Pancreas (tissue), 10 donors: ENCODE measurements at regions not wholly inside any gene's neighbourhood (a gene's known extent, or its start where the extent isn't known, plus 50 kb on each side); places are given as distances from the start of the nearest gene placed in this dataset.

Experiments used
- ATAC-seq, 4 donors: fragments of 200-7000 bp; cut with Tn5 transposase; one replicate each; pipeline versions ENCODE4 v1.8.0 to v1.9.1; 2020; ENCODE audit warnings: mild to moderate bottlenecking in 4 of 4, moderate library complexity in 4 of 4
- DNase-seq, 6 donors: peaks; one replicate each; pipeline ENCODE4 v3.0.0-alpha.2; 2020
- FAIRE-seq: peaks from 2 replicates; lab custom pipeline; 2012; peaks lifted over from hg19 to GRCh38; lab: Jason Lieb, UNC
- H3K27ac ChIP-seq, 4 donors: fragments of 200-600 bp; sonication (generic); 1 replicate in 3 of 4; 2 replicates in 1 of 4; pipeline versions ENCODE4 v1.5.0 to v1.8.0; 2020
- H3K27me3 ChIP-seq, 4 donors: fragments of 200-600 bp; one replicate each; pipeline ENCODE4 v1.8.0; 2021
- H3K36me3 ChIP-seq, 3 donors: fragments of 200-600 bp; sonication (generic) in 1 of 3; one replicate each; pipeline versions ENCODE4 v1.5.0 to v1.8.0; 2020 to 2021
- H3K4me1 ChIP-seq, 3 donors: fragments of 200-600 bp; one replicate each; pipeline ENCODE4 v1.8.0; 2021
- H3K4me3 ChIP-seq, 4 donors: fragments of 200-600 bp; sonication (generic) in 2 of 4; one replicate each; pipeline versions ENCODE4 v1.5.0 to v1.8.0; 2020 to 2021
- H3K9me3 ChIP-seq, 4 donors: fragments of 200-600 bp; one replicate each; pipeline ENCODE4 v1.8.0; 2021
- WGBS, 2 donors: extraction: QIAGEN DNeasy Blood & Tissue Kit; methylation state at CpG; one replicate each; pipeline ENCODE4 v1.1.7; 2013; 5-methylcytosine and 5-hydroxymethylcytosine counted together
- intact Hi-C, 3 donors: fragments of 100-400 bp; cut with DNase I; formaldehyde crosslinking; loops; one replicate each; pipeline versions ENCODE4 v1.11.1 to v1.14.2; 2022
- TF ChIP-seq, protein P1 (sequence below), 4 donors: fragments of 200-600 bp; sonication (generic) in 3 of 4; IDR thresholded peaks; one replicate each; pipeline versions ENCODE4 v1.5.0 to v1.8.0; 2021; ENCODE audit warnings: antibody characterized with exemption in 4 of 4
- donor health status: healthy with polysubstance abuse.
- donor health status: DM: no; HTN: no; CAD: no; lungs with moderate emphysema.
- donor health status: DM: no; HTN: no; CAD: no.
- donor health status: control.
- donor health status: control.
- donor health status: Bipolar disorder and iron deficiency.
- donor health status: DM: yes; HTN: yes; CAD: no.
- donor health status: DM: no; HTN: no; CAD: no.
- donor health status: DM: no; HTN: no; CAD: no.
- donor health status: DM: yes; HTN: yes; CAD: no.

GRCh38 chr15:27675571-27675970 is 423.5 kb downstream of the OCA2 start:
- FAIRE-seq, result no peak

GRCh38 chr15:27674826-27675225 is 424.3 kb downstream of the OCA2 start:
- no peak for ATAC-seq
- 46 to 50% methylated on average over 10 of the region's 10 CpGs for WGBS, 2 donors
- intact Hi-C loops, result loop anchor here in 1 of 3 donors (10.0 kb wide), 1 partner anchor 60 kb away; no protein-coding TSS in a partner anchor
- no peaks in the 10 kb centered on the region for H3K4me1 ChIP-seq
- H3K27ac ChIP-seq, result no peak overlapping the region
- H3K9me3 ChIP-seq, result no peaks in the 10 kb centered on the region
- no peak for FAIRE-seq
- TF ChIP-seq, protein P1, sequence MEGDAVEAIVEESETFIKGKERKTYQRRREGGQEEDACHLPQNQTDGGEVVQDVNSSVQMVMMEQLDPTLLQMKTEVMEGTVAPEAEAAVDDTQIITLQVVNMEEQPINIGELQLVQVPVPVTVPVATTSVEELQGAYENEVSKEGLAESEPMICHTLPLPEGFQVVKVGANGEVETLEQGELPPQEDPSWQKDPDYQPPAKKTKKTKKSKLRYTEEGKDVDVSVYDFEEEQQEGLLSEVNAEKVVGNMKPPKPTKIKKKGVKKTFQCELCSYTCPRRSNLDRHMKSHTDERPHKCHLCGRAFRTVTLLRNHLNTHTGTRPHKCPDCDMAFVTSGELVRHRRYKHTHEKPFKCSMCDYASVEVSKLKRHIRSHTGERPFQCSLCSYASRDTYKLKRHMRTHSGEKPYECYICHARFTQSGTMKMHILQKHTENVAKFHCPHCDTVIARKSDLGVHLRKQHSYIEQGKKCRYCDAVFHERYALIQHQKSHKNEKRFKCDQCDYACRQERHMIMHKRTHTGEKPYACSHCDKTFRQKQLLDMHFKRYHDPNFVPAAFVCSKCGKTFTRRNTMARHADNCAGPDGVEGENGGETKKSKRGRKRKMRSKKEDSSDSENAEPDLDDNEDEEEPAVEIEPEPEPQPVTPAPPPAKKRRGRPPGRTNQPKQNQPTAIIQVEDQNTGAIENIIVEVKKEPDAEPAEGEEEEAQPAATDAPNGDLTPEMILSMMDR (IDR thresholded peaks at IDR 0.05), result no peak
- no peaks in the 10 kb centered on the region for H3K27me3 ChIP-seq
- no peak overlapping the region for H3K4me3 ChIP-seq
- DNase-seq, result no peak
- no peaks in the 10 kb centered on the region for H3K36me3 ChIP-seq

More at GRCh38 chr15:27675571-27675970, 423.5 kb downstream of the OCA2 start:
- Histone ChIP-seq H3K27ac (no peak overlapping the region), H3K27me3 (no peaks in the 10 kb centered on the region), H3K4me3 (no peak overlapping the region), H3K4me1 (no peaks in the 10 kb centered on the region), H3K36me3 (no peaks in the 10 kb centered on the region), H3K9me3 (no peaks in the 10 kb centered on the region)
- intact Hi-C loops, result loop anchor here in 1 of 3 donors (10.0 kb wide), 1 partner anchor 59 kb away; no protein-coding TSS in a partner anchor
- WGBS, 2 donors, result 56 to 63% methylated on average over 8 of the region's 8 CpGs
- TF ChIP-seq, protein P1 (IDR thresholded peaks at IDR 0.05), result no peak
- DNase-seq, result no peak
- no peak for ATAC-seq

DNA sequence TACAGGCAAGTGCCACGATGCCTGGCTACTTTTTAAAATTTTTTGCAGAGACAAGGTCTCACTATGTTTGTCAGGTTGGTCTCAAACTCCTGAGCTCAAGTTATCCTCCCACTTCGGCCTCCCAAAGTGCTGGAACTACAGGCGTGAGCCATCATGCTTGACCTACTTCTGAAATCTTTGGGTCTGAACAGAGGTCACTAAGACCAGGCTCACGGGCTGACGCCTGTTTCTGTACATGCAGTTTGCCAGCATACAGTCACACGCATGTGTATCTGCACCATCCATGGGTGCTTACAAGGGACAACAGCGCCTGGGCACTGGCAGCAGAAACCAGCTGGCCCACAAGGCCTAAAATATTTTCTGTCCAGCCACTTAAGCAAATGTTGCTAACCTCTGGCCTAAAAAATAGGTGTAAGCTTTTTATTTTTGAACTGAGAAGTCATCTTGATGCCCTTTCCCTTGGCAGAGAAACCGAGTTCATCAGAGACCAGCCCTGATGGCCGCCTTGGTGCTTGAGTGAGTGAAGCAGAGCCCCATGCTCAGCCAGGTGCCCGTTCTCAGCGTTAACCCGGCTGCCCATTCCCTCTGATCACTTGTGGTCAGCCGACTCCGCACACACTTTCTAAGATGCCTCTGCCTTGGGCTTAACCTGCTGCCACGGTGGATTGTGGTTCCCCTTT is 425.2 kb downstream of the OCA2 start:
- Histone ChIP-seq H3K36me3 (no peaks in the 10 kb centered on the region), H3K4me1 (no peaks in the 10 kb centered on the region), H3K4me3 (no peak overlapping the region), H3K27me3 (no peaks in the 10 kb centered on the region), H3K27ac (no peak overlapping the region), H3K9me3 (no peaks in the 10 kb centered on the region)
- DNase-seq, result no peak
- TF ChIP-seq, protein P1 (IDR thresholded peaks at IDR 0.05), result no peak
- no peak for ATAC-seq
- WGBS, 2 donors, result 78 to 84% methylated on average over 15 of the region's 15 CpGs
- intact Hi-C loops, result loop anchor here in 1 of 3 donors (10.0 kb wide), 1 partner anchor 61 kb away; no protein-coding TSS in a partner anchor
- no peak for FAIRE-seq

GRCh38 chr15:27672537-27672936 is 426.6 kb downstream of the OCA2 start:
- no peaks in the 10 kb centered on the region for H3K36me3 ChIP-seq
- H3K4me1 ChIP-seq, result no peaks in the 10 kb centered on the region
- WGBS, 2 donors, result 68 to 87% methylated on average over 8 of the region's 8 CpGs
- DNase-seq, result no peak
- peaks cover 0 to 7% (median 0%) of the 10 kb centered on the region in 4 donors for H3K27me3 ChIP-seq
- intact Hi-C loops, result loop anchor here in 1 of 3 donors (10.0 kb wide), 1 partner anchor 62 kb away; no protein-coding TSS in a partner anchor
- H3K4me3 ChIP-seq, result no peak overlapping the region
- no peak overlapping the region for H3K27ac ChIP-seq
- TF ChIP-seq, protein P1 (IDR thresholded peaks at IDR 0.05), result no peak
- ATAC-seq, result no peak
- no peaks in the 10 kb centered on the region for H3K9me3 ChIP-seq
- FAIRE-seq, result no peak
